NCI-H2107 treated with DMSO at 0.1 percent for 48 hours (cell line): ENCODE measurements at regions not wholly inside any gene's neighbourhood (a gene's known extent, or its start where the extent isn't known, plus 50 kb on each side); places are given as distances from the start of the nearest gene placed in this dataset.
"Not testable (repeated sequence)": the region's sequence is repeated elsewhere in the genome, so short reads cannot be mapped to it uniquely, and the experiment has no call there.

Source experiments
- DNase-seq: peaks from one replicate; lab custom pipeline; 2025; ENCODE audit not compliant: unreplicated experiment; lab: John Stamatoyannopoulos, UW

DNA sequence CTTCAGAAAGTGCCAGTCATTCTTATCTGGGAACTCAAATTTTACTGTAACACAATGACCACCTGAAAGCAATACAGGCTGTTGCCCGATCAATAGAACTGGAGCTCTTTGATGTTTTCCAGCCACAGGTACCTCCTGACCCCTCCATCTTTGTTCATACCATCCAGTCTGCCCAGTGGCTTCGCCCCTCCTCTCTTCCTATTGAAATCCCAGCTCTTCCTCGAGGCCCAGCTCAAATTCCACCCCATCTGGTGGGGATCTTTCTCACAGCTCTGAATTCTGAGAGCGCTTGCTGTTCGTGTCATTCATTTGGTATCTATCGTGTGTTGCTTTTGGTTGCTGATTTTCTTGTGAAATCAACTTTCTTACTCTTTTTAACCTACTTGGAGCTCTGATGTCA is 87.9 kb upstream of the CNKSR3 start:
- DNase-seq, result no peak

GRCh38 chr6:154602296-154602695 is 91.8 kb upstream of the CNKSR3 start:
- DNase-seq, result no peak

- no peak for DNase-seq
Observed at GRCh38 chr6:154602708-154603107, 92.2 kb upstream of the CNKSR3 start.

- no peak for DNase-seq
Observed at GRCh38 chr6:154604119-154604518, 93.6 kb upstream of the CNKSR3 start.

DNA sequence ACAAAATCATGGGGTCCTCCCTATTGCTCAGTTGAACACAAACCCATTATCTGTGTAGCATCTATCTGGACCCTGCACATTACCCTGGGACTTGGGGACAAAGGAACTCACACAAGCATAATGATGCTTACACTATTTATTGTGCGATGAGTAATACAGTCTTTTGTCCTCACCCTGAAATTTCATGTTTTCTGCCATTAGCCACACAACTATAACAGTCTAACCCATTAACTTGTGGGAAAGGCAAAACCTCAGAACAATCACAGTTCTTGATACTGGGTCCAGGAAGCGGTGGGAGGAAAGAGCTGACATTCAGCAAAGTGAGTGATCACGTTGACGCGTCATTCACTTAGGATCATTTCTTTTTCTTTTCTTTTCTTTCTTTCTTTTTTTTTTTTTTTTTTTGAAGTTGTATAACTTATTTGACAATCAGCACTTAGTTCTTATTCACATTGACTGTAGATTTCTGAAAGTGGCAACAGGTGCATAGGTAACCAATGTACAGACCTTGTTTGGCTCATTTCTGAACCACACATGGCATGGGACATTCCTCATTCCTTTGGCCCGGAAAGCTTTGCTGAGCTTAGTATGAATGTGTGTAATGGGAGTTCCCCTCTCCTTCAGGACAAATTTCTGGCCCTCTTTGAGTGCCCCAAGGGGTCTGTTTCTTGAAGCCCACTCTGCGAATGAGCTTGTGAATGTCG is 94.8 kb upstream of the CNKSR3 start:
- DNase-seq, result no peak

DNA sequence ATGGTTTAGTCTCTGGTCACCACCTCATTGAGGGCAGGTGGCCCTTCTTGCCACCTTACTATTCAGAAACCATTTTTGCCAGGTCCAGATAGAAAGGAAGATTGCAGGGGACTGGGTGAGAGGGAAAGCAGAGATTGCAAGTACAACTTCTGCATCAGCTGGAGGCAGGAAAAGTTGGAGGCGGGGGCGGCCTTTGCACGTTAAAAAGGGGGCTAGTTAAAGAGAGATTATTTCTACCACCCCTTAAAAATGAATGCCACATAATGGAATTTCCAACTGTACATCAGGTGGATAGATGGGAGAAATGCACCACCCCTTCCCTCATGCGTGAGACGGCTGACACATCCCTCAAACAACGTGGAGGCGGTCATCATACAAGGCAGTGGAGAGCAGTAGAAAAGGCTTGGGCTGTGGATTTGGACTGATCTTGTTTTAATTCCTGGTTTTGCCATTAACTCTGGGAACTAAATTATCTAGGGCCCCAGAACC is 95.4 kb upstream of the CNKSR3 start:
- DNase-seq, result no peak

DNA sequence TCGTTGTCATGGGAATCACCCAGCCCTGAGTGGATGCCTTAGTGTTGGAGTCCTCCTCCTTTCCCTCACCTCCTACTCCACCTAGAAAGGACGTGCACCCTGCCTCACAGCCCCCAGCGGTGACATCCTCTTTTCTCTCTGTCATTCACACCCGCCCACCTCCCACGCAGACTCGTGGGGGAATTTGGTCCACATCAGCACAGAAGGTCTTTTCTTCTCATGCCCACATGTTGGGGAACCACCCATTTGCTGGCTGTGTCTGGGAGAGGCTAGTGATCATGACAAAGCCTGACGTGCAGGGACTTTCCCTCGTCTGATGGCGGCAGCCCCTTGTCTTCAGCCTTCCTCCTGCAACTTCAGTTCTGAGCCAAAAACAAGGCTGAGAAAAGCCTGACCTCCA is 96.0 kb upstream of the CNKSR3 start:
- no peak for DNase-seq

GRCh38 chr6:154606860-154607259 is 96.4 kb upstream of the CNKSR3 start:
- no peak for DNase-seq

DNA sequence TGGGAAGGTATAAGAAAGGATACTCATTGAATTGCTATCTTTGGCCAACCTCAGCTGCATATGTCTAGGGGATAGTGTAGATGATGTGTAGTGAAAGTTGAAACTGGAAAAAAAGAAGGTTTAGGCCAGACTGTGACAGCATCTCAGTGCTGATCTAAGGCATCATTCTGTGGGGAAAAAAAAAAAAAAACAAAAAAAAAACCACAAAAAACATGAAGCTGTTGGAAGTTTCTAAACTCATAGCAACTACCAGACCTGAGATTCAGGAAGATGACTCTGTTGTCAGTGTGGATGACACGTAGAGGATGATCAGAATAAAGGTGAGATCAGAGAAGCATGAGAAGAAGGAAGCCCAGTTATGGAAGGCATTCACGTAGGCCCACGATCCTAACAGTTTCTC is 100.8 kb upstream of the CNKSR3 start:
- no peak for DNase-seq

GRCh38 chr6:154611847-154612246 is 101.4 kb upstream of the CNKSR3 start:
- no peak for DNase-seq

GRCh38 chr6:154613137-154613676 is 102.7 kb upstream of the CNKSR3 start:
- DNase-seq, result no peak

DNA sequence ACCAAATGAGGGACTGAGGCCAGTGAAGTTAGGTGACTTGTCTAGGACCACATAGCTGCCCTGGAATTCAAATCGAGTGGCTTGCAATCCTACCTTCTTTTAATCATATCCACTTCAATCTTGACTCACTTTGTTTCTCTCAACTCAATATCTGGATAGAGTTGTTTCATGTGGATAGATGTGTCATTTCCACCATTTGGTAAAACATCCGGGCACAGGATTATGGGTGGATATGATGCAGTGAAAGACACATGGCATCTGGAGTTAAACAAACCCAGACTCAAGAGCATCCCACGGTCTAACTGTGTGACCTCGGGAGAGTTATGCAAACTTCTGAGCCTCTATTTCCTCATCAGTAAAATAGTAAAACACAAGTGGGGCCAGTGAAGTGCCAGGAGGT is 103.6 kb upstream of the CNKSR3 start:
- DNase-seq, result no peak

DNA sequence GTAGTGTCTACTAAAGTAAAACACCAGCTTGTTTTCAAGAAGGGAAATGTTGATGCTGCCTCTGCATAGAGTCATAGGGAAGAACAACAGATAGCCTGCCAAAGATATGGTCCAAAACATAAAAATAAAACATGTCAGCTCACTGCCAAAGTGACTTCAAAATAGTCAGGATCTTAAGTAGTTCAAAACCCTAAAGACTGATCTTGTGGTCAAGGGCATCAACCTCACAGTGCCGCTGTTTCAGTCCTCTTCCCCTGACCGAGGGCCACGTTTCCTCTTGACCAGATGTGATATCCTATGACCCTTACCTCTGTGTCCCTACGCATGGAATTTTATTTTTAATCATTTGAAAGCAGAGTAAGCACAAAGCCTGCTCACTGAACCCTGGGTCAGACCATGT is 104.2 kb upstream of the CNKSR3 start:
- DNase-seq, result no peak

DNA sequence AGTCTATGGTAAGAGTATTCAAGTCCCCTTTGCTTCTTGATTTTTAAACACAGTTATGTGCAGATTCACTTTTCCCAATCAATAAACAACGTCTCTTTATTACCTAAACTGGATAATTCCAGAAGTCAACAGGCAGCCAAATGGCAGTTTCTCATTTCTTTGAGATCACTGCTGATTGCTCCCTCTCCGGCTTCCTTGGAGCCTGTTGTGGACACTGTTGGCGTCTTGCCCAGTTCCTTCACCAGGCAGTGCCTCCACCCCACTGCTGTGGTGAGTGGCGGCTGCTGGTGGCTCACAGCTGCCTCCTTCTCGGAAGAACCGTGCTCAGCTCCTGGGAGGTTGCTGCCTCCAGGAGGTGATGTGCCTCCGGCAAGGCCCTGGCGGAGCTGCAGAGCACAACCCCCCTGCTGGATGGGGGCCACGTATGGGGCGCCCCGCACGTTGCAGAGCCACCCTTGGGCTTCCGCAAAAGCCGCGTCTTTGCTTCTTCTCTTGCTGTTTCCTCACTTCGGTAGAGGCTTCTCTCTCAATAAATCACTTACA is 105.1 kb upstream of the CNKSR3 start:
- DNase-seq, result peak; percentile 69

DNA sequence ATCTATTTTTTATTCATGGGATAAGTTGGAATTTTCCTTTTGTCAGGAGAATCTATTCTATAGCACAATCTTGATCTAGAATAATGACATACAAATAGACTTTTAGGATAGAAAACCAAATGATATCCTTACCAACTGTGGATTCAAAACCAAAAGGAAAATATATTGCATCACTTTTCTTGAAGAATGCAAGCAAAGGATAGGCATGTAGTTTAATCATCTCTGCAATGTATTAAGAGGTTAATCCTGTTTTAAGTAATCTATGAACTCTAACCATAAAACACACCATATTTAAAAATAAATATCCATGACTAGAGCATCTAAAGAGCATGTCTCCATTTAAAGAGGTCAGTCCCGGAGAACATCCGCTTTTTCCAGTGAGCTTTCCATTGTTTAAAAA is 106.7 kb upstream of the CNKSR3 start:
- DNase-seq, result no peak

- peak; percentile 21 for DNase-seq
Observed at GRCh38 chr6:154619146-154619545, 108.7 kb upstream of the CNKSR3 start.

DNA sequence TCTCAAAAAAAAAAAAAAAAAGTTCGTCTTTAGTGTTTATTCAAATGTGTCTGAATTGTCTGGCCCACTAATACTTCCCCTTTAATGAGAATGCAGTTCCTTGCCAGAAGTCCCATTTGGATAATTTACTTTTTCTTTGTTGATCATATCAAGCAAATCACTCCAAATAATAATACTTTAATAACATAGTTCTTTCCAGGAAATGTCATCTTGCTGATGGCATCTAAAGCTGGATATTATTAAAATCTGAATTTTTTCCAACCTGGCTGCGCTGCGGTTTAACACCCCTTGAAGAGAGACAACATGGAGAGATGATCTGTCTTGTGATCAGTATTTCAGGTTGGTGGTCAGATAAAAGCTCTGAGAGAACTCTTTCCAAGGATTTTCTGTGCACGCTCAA is 111.2 kb upstream of the CNKSR3 start:
- no peak for DNase-seq

- DNase-seq, result no peak
Observed at GRCh38 chr6:154622618-154623336, 110.4 kb upstream of the SCAF8 start.

DNA sequence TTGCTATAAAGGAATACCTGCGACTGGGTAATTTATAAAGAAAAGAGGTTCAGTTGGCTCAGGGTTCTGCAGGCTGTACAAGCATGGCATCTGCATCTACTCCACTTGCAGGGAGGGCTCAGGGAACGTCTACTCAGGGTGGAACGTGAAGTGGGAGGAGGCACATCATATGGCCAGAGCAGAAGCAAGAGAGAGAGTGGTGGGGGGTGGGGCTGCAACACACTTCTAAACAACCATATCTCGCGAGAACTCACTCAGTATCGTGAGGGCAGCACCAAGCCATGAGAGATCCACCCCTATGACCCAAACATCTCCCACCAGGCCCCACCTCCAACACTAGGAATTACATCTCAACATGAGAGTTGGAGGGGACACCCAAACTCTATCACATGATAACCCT is 109.8 kb upstream of the SCAF8 start:
- DNase-seq, result no peak

DNA sequence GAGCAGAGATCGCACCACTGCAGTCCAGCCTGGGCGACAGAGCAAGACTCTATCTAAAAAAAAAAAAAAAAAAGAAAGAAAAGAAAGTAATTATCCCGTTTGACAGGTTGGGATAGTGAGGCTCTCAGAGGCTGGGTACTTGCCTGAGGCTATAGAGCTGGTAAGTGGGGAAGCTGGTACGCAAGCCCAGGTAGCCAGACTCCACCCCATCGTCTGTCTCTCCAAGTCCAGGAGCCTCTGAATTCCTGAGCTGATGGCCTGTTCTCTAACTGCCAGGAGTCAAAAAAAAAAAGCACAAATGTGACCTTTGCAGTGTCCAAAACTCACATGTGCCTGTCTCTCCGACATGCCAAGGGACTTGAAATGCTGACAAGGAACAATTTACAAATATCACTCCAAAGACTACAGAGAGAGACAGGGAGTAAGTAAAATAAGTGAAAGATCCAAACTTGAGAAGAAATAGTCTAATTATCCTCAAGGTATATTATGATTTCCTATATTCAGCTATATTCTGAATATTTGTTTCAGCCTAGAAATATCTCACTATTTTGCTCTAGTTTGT is 109.1 kb upstream of the SCAF8 start:
- no peak for DNase-seq

- DNase-seq, result not testable (repeated sequence)
Observed at GRCh38 chr6:154624727-154625126, 108.5 kb upstream of the SCAF8 start.

- DNase-seq, result no peak
Observed at GRCh38 chr6:154625721-154626120, 107.5 kb upstream of the SCAF8 start.
